Left ventricle myocardium superior (tissue), 1 donor: ENCODE measurements at regions not wholly inside any gene's neighbourhood (a gene's known extent, or its start where the extent isn't known, plus 50 kb on each side); places are given as distances from the start of the nearest gene placed in this dataset.
A peak's percentile ranks its signal among the peaks of the same experiment; 100 is the strongest.
"Not testable (repeated sequence)": the region's sequence is repeated elsewhere in the genome, so short reads cannot be mapped to it uniquely, and the experiment has no call there.

Source experiments
- ATAC-seq: fragments of 200-7000 bp; cut with Tn5 transposase; one replicate; pipeline ENCODE4 v1.9.1; 2020; ENCODE audit warnings: mild to moderate bottlenecking, moderate library complexity
- DNase-seq: peaks from one replicate; pipeline ENCODE4 v3.0.0-alpha.2; 2020
- intact Hi-C: fragments of 100-400 bp; cut with micrococcal nuclease; formaldehyde crosslinking; loops from one replicate; pipeline ENCODE4 v1.11.0; 2022
- donor health status: DM: no; HTN: yes; CAD: no; lungs with severe emphysema.

- intact Hi-C loops, result no loop called here
- DNase-seq (peak; percentile 55), ATAC-seq (peak; percentile 95)
Observed at GRCh38 chr2:62340994-62341484, 145.1 kb downstream of the B3GNT2 start.

DNA sequence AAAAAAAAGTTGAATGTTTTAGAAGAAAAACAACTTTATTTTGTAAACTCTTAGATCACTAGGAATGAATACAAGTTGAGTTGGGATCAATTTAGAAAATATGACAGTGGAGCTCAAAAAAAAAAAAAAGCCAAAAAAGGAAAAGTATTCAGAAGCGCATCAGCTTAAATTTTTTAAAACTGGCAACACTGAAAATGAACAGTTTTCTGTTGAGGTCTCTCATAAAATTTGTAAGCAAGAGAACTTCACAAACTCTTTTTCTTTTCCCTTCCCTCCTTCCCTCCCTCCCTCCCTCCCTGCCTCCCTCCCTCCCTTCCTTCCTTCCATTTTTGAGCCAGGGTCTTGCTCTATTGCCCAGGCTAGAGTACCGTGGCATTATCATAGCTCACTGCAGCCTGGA is 143.9 kb downstream of the B3GNT2 start:
- intact Hi-C loops, result no loop called here
- ATAC-seq (no peak), DNase-seq (no peak)

GRCh38 chr2:62339413-62339812 is 143.5 kb downstream of the B3GNT2 start:
- intact Hi-C loops, result no loop called here
- no peak for ATAC-seq
- DNase-seq, result no peak

DNA sequence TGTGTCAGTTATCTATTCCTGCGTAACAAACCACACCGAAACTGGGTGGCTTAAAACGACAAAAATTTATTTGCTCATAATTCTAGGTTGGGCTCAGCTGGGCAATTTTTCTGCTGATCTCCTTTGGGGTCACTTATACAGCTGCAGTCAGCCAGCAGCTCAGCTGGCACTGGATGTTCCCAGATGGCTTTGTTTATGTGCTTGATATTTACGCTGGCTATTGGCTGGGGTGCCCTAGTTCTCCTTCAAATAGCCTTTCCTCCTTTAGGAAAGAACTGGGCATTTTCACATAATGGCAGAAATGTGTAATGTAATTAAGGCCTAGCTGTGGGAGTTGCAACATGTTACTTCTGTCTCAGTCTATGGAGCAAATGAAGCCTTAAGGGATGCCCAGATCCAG is 142.2 kb downstream of the B3GNT2 start:
- intact Hi-C loops, result no loop called here
- ATAC-seq (peak; percentile 26), DNase-seq (no peak)

- DNase-seq (no peak), ATAC-seq (no peak)
- intact Hi-C loops, result no loop called here
Observed at GRCh38 chr2:62337403-62337802, 141.5 kb downstream of the B3GNT2 start.

GRCh38 chr2:62335612-62336011 is 139.7 kb downstream of the B3GNT2 start:
- DNase-seq (no peak), ATAC-seq (no peak)
- intact Hi-C loops, result no loop called here

DNA sequence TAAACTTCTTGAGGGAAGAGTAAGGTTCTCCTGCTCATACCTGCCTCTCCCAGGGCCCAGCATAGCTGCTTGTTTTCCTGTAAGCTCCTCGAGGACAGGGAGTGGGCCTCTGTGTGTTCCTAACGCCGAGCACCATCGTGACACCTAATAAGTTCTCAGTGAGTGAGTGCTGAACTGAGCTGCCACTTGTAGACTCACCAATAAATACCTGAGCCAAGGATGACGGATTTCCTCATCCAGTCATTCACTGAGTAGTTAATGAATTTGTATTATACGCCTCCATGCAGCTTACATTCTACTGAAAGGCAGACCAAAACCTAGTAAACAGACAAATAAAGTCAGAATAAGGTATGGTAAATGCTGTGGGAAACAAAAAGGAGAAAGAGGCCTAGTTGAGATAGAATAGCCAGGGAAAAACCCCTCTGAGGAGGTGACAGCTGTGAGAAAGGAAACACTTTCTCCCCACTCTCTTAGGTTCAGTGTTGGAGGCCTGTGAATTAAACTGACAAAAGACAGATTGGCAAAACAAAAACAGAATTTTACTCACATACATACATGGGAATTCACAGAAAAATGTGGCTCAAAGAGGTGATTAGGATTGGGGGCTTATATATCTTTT is 138.6 kb downstream of the B3GNT2 start:
- ATAC-seq (no peak), DNase-seq (no peak)
- intact Hi-C loops, result no loop called here

GRCh38 chr2:62334009-62334408 is 138.1 kb downstream of the B3GNT2 start:
- no peak for ATAC-seq
- intact Hi-C loops, result no loop called here

DNA sequence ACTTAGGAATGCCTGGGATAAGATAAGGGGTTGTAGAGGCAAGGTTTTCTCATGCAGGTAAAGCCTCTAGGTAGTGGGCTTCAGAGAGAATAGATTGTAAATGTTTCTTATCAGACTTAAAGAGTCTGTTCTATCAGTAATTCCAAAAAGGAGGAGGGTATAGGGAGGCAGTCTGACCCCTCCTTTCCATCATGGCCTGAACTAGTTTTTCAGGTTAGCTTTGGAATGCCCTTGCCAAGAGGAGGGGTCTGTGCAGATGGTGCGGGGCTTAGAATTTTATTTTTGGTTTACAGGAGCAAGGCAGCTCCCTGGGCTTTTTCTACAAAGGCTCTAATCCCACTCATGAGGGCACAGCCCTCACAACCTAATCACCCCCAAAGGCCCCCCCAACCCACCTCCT is 135.0 kb downstream of the B3GNT2 start:
- ATAC-seq, result no peak
- intact Hi-C loops, result no loop called here
- no peak for DNase-seq

More at GRCh38 chr2:62334009-62334408, 138.1 kb downstream of the B3GNT2 start:
- no peak for DNase-seq

DNA sequence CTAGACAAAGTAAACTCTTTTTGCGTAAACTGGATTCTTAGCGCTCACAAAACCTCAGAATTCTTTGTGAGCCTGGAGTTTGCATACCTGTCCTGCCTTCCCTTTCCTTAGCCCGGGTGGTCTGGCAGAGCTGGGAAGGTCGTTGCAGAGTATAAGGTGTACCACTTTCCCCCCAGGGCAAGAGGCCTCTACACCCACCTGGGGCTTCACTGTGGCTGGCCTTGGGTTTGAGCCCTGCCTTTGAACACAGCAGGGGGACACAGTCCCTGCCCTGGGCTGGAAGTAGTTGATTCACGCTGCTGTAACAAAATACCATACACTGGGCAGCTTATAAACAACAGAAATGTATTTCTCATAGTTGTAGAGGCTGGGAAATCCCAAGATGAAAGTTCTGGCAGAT is 133.9 kb downstream of the B3GNT2 start:
- ATAC-seq, result no peak
- intact Hi-C loops, result no loop called here
- DNase-seq, result no peak

DNA sequence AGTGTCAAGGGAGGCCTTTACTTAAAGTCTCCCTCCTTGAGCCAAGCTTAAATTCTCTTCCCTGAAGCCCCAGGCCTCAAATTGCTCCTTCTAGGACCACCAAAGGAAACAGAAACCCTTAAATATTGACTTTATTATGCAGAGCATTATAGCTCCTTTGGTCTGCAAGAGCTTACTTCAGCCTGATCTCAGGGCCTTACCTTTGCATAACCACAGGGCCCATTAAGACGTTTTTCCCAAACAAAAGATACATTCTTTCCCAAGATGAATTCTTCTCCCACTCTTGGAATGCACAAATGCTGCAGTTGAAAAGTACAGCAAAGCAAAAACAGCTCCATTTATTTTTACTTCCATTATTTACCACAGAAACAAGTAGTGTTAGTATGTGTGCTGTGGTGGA is 130.8 kb downstream of the B3GNT2 start:
- ATAC-seq, result no peak
- no peak for DNase-seq
- intact Hi-C loops, result no loop called here

DNA sequence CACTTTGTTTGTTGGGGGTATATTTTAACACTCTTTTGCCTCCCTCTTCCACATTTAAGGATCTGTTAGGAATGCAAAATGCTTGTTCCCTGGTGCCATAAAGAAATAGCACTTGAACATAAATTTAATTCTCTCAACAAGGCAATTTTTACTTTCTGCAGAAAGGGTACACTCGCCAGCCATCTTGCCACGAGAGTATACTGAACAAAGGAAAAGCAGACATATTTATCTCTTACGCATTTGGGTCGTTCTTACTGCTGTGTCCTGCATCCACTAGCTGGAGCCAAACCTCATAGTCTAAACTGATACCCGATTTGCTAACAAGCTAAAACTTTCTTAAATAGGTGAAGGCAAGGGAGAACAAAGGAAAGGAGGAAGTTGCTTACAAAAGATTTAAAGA is 129.5 kb downstream of the B3GNT2 start:
- no peak for DNase-seq
- no peak for ATAC-seq
- intact Hi-C loops, result no loop called here

GRCh38 chr2:62321380-62322289 is 125.7 kb downstream of the B3GNT2 start:
- ATAC-seq (no peak), DNase-seq (no peak)
- intact Hi-C loops, result no loop called here

GRCh38 chr2:62320657-62321357 is 124.9 kb downstream of the B3GNT2 start:
- DNase-seq (no peak), ATAC-seq (no peak)
- intact Hi-C loops, result no loop called here

GRCh38 chr2:62320137-62320536 is 124.2 kb downstream of the B3GNT2 start:
- DNase-seq, intact Hi-C loops, ATAC-seq: not testable (repeated sequence)

- intact Hi-C loops, result no loop called here
- ATAC-seq (no peak), DNase-seq (no peak)
Observed at GRCh38 chr2:62319070-62319469, 123.2 kb downstream of the B3GNT2 start.

GRCh38 chr2:62315476-62315875 is 119.6 kb downstream of the B3GNT2 start:
- no peak for DNase-seq
- ATAC-seq, result no peak
- intact Hi-C loops, result no loop called here

DNA sequence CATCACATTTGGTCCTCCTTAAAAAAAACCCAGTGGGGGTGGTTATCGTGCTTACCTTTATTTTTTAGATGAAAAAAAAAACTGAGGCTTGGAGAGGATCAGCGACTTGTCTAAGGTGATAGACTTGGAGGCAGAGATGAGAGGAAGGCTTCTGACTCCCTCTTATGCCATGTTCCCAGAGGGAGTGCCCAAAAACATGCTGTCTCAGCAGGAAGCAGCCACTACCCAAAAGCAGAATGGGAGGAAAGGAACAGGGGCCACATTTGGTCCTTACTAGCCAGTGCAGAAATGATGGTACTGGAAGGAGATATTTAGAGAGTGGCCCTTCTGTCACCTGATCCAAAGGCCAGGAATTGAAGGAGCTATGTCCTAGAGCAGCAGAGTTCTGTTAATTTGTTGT is 118.4 kb downstream of the B3GNT2 start:
- DNase-seq (no peak), ATAC-seq (no peak)
- intact Hi-C loops, result no loop called here

- ATAC-seq (no peak), DNase-seq (no peak)
- intact Hi-C loops, result no loop called here
Observed at GRCh38 chr2:62313449-62314227, 117.7 kb downstream of the B3GNT2 start.
